SK-N-SH (cell line): ENCODE measurements at regions not wholly inside any gene's neighbourhood (a gene's known extent, or its start where the extent isn't known, plus 50 kb on each side); places are given as distances from the start of the nearest gene placed in this dataset.

Experiments
- CTCF ChIA-PET: fragments of 300-600, 350-600 bp; formaldehyde crosslinking; extraction: SDS; loops from one replicate; lab custom pipeline; 2021; lab: Yijun Ruan, JAX
- POLR2A ChIA-PET: fragments of 350-600 bp; sonication (Branson Sonifier 250); formaldehyde crosslinking; extraction: SDS; loops from one replicate; lab custom pipeline; 2020; ENCODE audit warnings: antibody characterized with exemption, inconsistent platforms; lab: Yijun Ruan, JAX
- DNase-seq: peaks from one replicate; pipeline ENCODE4 v3.0.0; 2012
- H2AFZ ChIP-seq: fragments of 200-600 bp; sonication (generic); 2 replicates; pipeline ENCODE4 v1.8.1; 2016; ENCODE audit warnings: antibody characterized with exemption, mild to moderate bottlenecking, low read depth
- H3F3A ChIP-seq: fragments of 200-600 bp; sonication (generic); replicated peaks from 2 replicates; pipeline ENCODE3; 2016; ENCODE audit warnings: antibody characterized with exemption, mild to moderate bottlenecking; ENCODE audit not compliant: insufficient read depth
- H3K27ac ChIP-seq, 2 experiments: fragments of 200-500 bp in 1 of 2; fragments of 200-600 bp in 1 of 2; sonication (Bioruptor generic) in 1 of 2; sonication (generic), shearing (Covaris generic) in 1 of 2; 2 replicates each; pipeline versions ENCODE4 v1.5.1 to v1.6.1; 2014 to 2016; ENCODE audit warnings: low read depth in 2 of 2, inconsistent platforms in 1 of 2, low read length in 1 of 2, mild to moderate bottlenecking in 1 of 2, mixed read lengths in 1 of 2
- H3K27me3 ChIP-seq: fragments of 200-600 bp; sonication (generic), shearing (Covaris generic); 2 replicates; pipeline ENCODE4 v1.6.1; 2016; ENCODE audit warnings: mixed run types; ENCODE audit not compliant: insufficient read depth
- H3K36me3 ChIP-seq, 2 experiments: fragments of 200-500 bp in 1 of 2; fragments of 200-600 bp in 1 of 2; sonication (Bioruptor generic) in 1 of 2; sonication (generic) in 1 of 2; replicated peaks in 1 of 2; 2 replicates each; pipeline versions ENCODE3 to v1.5.1; 2014 to 2016; ENCODE audit warnings: low read length in 1 of 2, mild to moderate bottlenecking in 1 of 2; ENCODE audit not compliant: insufficient read depth in 2 of 2, control insufficient read depth in 1 of 2
- H3K4me1 ChIP-seq, 2 experiments: fragments of 200-500 bp in 1 of 2; fragments of 200-600 bp in 1 of 2; sonication (Bioruptor generic) in 1 of 2; sonication (generic), shearing (Covaris generic) in 1 of 2; 2 replicates each; pipeline versions ENCODE4 v1.5.1 to v1.6.1; 2014 to 2016; ENCODE audit warnings: low read depth in 1 of 2, low read length in 1 of 2, mixed run types in 1 of 2; ENCODE audit not compliant: insufficient read depth in 2 of 2, control insufficient read depth in 1 of 2
- H3K4me2 ChIP-seq: fragments of 200-600 bp; sonication (generic), shearing (Covaris generic); 2 replicates; pipeline ENCODE4 v1.6.1; 2017; ENCODE audit warnings: mixed run types
- H3K4me3 ChIP-seq, 2 experiments: fragments of 200-500 bp in 1 of 2; fragments of 200-600 bp in 1 of 2; sonication (Bioruptor generic) in 1 of 2; sonication (generic), shearing (Covaris generic) in 1 of 2; 2 replicates each; pipeline versions ENCODE4 v1.5.1 to v1.8.1; 2014 to 2016; ENCODE audit warnings: low read depth in 2 of 2, inconsistent platforms in 1 of 2, low read length in 1 of 2, mild to moderate bottlenecking in 1 of 2, mixed read lengths in 1 of 2, moderate library complexity in 1 of 2
- H3K79me2 ChIP-seq: fragments of 200-600 bp; sonication (generic); 2 replicates; pipeline ENCODE4 v1.8.1; 2017; ENCODE audit warnings: mild to moderate bottlenecking; ENCODE audit not compliant: insufficient read depth
- H3K9ac ChIP-seq: fragments of 200-600 bp; sonication (generic); 2 replicates; pipeline ENCODE4 v1.6.1; 2017; ENCODE audit warnings: mixed run types
- H3K9me2 ChIP-seq: fragments of 200-600 bp; sonication (generic); 2 replicates; pipeline ENCODE4 v1.6.1; 2017; ENCODE audit warnings: mixed run types
- H3K9me3 ChIP-seq: fragments of 200-600 bp; sonication (generic); 2 replicates; pipeline ENCODE4 v1.6.1; 2017; ENCODE audit warnings: mixed run types, mild to moderate bottlenecking, moderate library complexity
- H4K20me1 ChIP-seq: fragments of 200-600 bp; sonication (generic); 2 replicates; pipeline ENCODE4 v1.6.1; 2017; ENCODE audit warnings: mild to moderate bottlenecking, mixed run types; ENCODE audit not compliant: insufficient read depth
- CHD2 ChIP-seq: fragments of 150-350 bp; IDR thresholded peaks from 2 replicates; pipeline ENCODE4 v1.6.1; 2018; ENCODE audit warnings: low read length; ENCODE audit not compliant: partially characterized antibody
- FOSL2 ChIP-seq: IDR thresholded peaks from 2 replicates; pipeline ENCODE4 v1.4.0; 2012; ENCODE audit warnings: low read depth, mild to moderate bottlenecking, moderate library complexity, borderline replicate concordance
- FOXJ3 ChIP-seq: sonication (generic); formaldehyde crosslinking; IDR thresholded peaks from 2 replicates; pipeline ENCODE4 v1.5.1; 2020; ENCODE audit warnings: mild to moderate bottlenecking, missing genetic modification reagents
- GATA2 ChIP-seq: sonication (generic); formaldehyde crosslinking; IDR thresholded peaks from 2 replicates; pipeline ENCODE4 v1.5.0; 2020; ENCODE audit warnings: mild to moderate bottlenecking, missing genetic modification reagents
- IRF3 ChIP-seq: fragments of 150-350 bp; IDR thresholded peaks from 2 replicates; pipeline ENCODE4 v1.6.1; 2016; ENCODE audit warnings: mild to moderate bottlenecking, low read depth, low read length
- MAX ChIP-seq: IDR thresholded peaks from 2 replicates; pipeline ENCODE4 v1.4.0; 2012; ENCODE audit warnings: low read depth
- MEF2A ChIP-seq: IDR thresholded peaks from 2 replicates; pipeline ENCODE4 v1.4.0; 2012; ENCODE audit warnings: low read depth, borderline replicate concordance
- MXI1 ChIP-seq: IDR thresholded peaks from 2 replicates; pipeline ENCODE4 v1.6.1; 2012; ENCODE audit warnings: mild to moderate bottlenecking, low read depth, low read length, improper control_type of control experiment
- NFIC ChIP-seq: IDR thresholded peaks from 2 replicates; pipeline ENCODE4 v1.4.0; 2012; ENCODE audit warnings: borderline replicate concordance
- NRF1 ChIP-seq: IDR thresholded peaks from 2 replicates; pipeline ENCODE4 v1.6.1; 2012; ENCODE audit warnings: low read depth, mild to moderate bottlenecking, low read length
- PBX3 ChIP-seq: IDR thresholded peaks from 2 replicates; pipeline ENCODE4; 2012
- POLR2AphosphoS5 ChIP-seq: IDR thresholded peaks from 2 replicates; pipeline ENCODE4 v1.6.1; 2012; ENCODE audit warnings: low read depth, low read length
- RAD21 ChIP-seq: IDR thresholded peaks from 2 replicates; pipeline ENCODE4 v1.6.1; 2012; ENCODE audit warnings: mild to moderate bottlenecking, low read length
- RCOR1 ChIP-seq: fragments of 150-350 bp; IDR thresholded peaks from 2 replicates; pipeline ENCODE4 v1.6.1; 2017; ENCODE audit warnings: antibody characterized with exemption, low read length
- RFX5 ChIP-seq: IDR thresholded peaks from 2 replicates; pipeline ENCODE4 v1.6.1; 2012; ENCODE audit warnings: mild to moderate bottlenecking, improper control_type of control experiment, low read length
- RXRA ChIP-seq: IDR thresholded peaks from 2 replicates; pipeline ENCODE4 v1.4.0; 2012; ENCODE audit warnings: low read depth, mild to moderate bottlenecking, borderline replicate concordance
- SMC3 ChIP-seq: IDR thresholded peaks from 2 replicates; pipeline ENCODE4 v1.6.1; 2012; ENCODE audit warnings: low read depth, low read length, improper control_type of control experiment
- TCF12 ChIP-seq: IDR thresholded peaks from 2 replicates; pipeline ENCODE4 v1.4.0; 2012
- USF1 ChIP-seq: IDR thresholded peaks from 2 replicates; pipeline ENCODE4 v1.4.0; 2012; ENCODE audit warnings: low read depth, borderline replicate concordance
- ZBTB33 ChIP-seq: IDR thresholded peaks from 2 replicates; pipeline ENCODE4 v1.4.0; 2012; ENCODE audit warnings: low read depth, borderline replicate concordance
- WGBS: methylation state at CpG from one replicate; pipeline ENCODE4 v1.1.6; 2017; ENCODE audit warnings: low lambda C conversion rate; 5-methylcytosine and 5-hydroxymethylcytosine counted together

GRCh38 chr22:27273436-27273835 lies 528.1 kb downstream of the MN1 start:
- H2AFZ ChIP-seq: no peak overlapping the region
- H3K9me3 ChIP-seq: no peaks in the 10 kb centered on the region
- no peak overlapping the region for H3K4me2 ChIP-seq
- 0 out of 2 replicates have a peak, but pooled peaks cover 7% of the 10 kb centered on the region for H3K27me3 ChIP-seq
- H3K79me2 ChIP-seq: no peaks in the 10 kb centered on the region
- CTCF ChIA-PET: no interaction called here
- no peak for DNase-seq
- WGBS: 80% methylated on average over 8 of the region's 8 CpGs
- TF ChIP-seq RAD21 (no peak), IRF3 (no peak), TCF12 (no peak), PBX3 (no peak), NFIC (no peak), RCOR1 (no peak), POLR2AphosphoS5 (no peak), RXRA (no peak), MEF2A (no peak), SMC3 (no peak), RFX5 (no peak), USF1 (no peak), MXI1 (no peak), FOSL2 (no peak), GATA2 (CRISPR knock-in tag) (no peak)
- no peaks in the 10 kb centered on the region; a peak in 1 of 4 replicates for H3K4me1 ChIP-seq
- no peaks in the 10 kb centered on the region for H3F3A ChIP-seq
- no peak overlapping the region for H3K4me3 ChIP-seq
- POLR2A ChIA-PET: no interaction called here
- H4K20me1 ChIP-seq: no peaks in the 10 kb centered on the region
- no peak overlapping the region for H3K9ac ChIP-seq
- H3K9me2 ChIP-seq: no peaks in the 10 kb centered on the region
- H3K36me3 ChIP-seq: no peaks in the 10 kb centered on the region
- H3K27ac ChIP-seq: no peak overlapping the region

GRCh38 chr22:27273853-27274252 lies 527.7 kb downstream of the MN1 start:
- H3K9ac ChIP-seq: no peak overlapping the region
- ChIA-PET POLR2A (no interaction called here), CTCF (no interaction called here)
- H3K4me1 ChIP-seq: no peaks in the 10 kb centered on the region; a peak in 1 of 4 replicates
- no peak overlapping the region for H3K4me2 ChIP-seq
- H3K36me3 ChIP-seq: no peaks in the 10 kb centered on the region
- no peak overlapping the region for H3K27ac ChIP-seq
- no peaks in the 10 kb centered on the region for H4K20me1 ChIP-seq
- H3F3A ChIP-seq: no peaks in the 10 kb centered on the region
- TF ChIP-seq PBX3: no peak
- TF ChIP-seq CHD2: no peak
- no peak for TF ChIP-seq FOXJ3 (CRISPR knock-in tag)
- no peak for TF ChIP-seq POLR2AphosphoS5
- no peak for TF ChIP-seq RXRA
- TF ChIP-seq GATA2 (CRISPR knock-in tag): no peak
- no peak for TF ChIP-seq ZBTB33
- TF ChIP-seq NRF1: no peak
- no peak for TF ChIP-seq RFX5
- TF ChIP-seq MAX: no peak
- no peaks in the 10 kb centered on the region for H3K79me2 ChIP-seq
- H2AFZ ChIP-seq: no peak overlapping the region
- DNase-seq: no peak
- H3K27me3 ChIP-seq: 0 out of 2 replicates have a peak, but pooled peaks cover 7% of the 10 kb centered on the region
- H3K9me2 ChIP-seq: no peaks in the 10 kb centered on the region
- H3K9me3 ChIP-seq: no peaks in the 10 kb centered on the region
- 68% methylated on average over 10 of the region's 10 CpGs for WGBS
- no peak overlapping the region for H3K4me3 ChIP-seq
